Activated CD8-positive, alpha-beta memory T cell treated with anti-CD3 and anti-CD28 coated beads, Interleukin-2, amount 10 ng/mL, durations not matched to agents 7 days and 5 days (primary cell): ENCODE measurements at regions not wholly inside any gene's neighbourhood (a gene's known extent, or its start where the extent isn't known, plus 50 kb on each side); places are given as distances from the start of the nearest gene placed in this dataset.
"Not testable (repeated sequence)": the region's sequence is repeated elsewhere in the genome, so short reads cannot be mapped to it uniquely, and the experiment has no call there.

Source experiments
- ATAC-seq: fragments of 150-1000 bp; cut with Tn5 transposase; one replicate; pipeline ENCODE4 v1.10.0; 2021; ENCODE audit warnings: moderate library complexity
- CTCF ChIA-PET: fragments of 350-600 bp; sonication (Branson Sonifier 250); formaldehyde crosslinking; loops from one replicate; lab custom pipeline; 2021; ENCODE audit warnings: antibody characterized with exemption; lab: Charles Lee
- DNase-seq: peaks from one replicate; pipeline ENCODE4 v3.0.0-alpha.2; 2020
- H3K27ac Mint-ChIP-seq: one replicate; pipeline ENCODE4 v1.8.0; 2021; ENCODE audit warnings: mild to moderate bottlenecking, mixed read lengths
- H3K27me3 Mint-ChIP-seq: one replicate; pipeline ENCODE4 v1.8.0; 2021; ENCODE audit warnings: mixed read lengths
- H3K36me3 Mint-ChIP-seq: one replicate; pipeline ENCODE4 v1.8.0; 2021; ENCODE audit warnings: mild to moderate bottlenecking, mixed read lengths
- H3K4me1 Mint-ChIP-seq: one replicate; pipeline ENCODE4 v1.8.0; 2021; ENCODE audit warnings: mixed read lengths
- H3K4me3 Mint-ChIP-seq: one replicate; pipeline ENCODE4 v1.8.0; 2021; ENCODE audit warnings: mild to moderate bottlenecking, moderate library complexity, mixed read lengths
- H3K9me3 Mint-ChIP-seq: one replicate; pipeline ENCODE4 v1.8.0; 2022; ENCODE audit warnings: low read depth, mixed read lengths

- no peaks in the 10 kb centered on the region for H3K4me1 Mint-ChIP-seq
- DNase-seq = no peak
- peaks cover 8% of the 10 kb centered on the region for H3K9me3 Mint-ChIP-seq
- ATAC-seq = no peak
- no peak overlapping the region for H3K27ac Mint-ChIP-seq
- CTCF ChIA-PET = interaction anchor here (0.9 kb wide), 1 partner anchor 908 kb away, joined by 3 read pairs; no protein-coding TSS in a partner anchor
- H3K27me3 Mint-ChIP-seq = no peaks in the 10 kb centered on the region
- no peak overlapping the region for H3K4me3 Mint-ChIP-seq
- no peaks in the 10 kb centered on the region for H3K36me3 Mint-ChIP-seq
Observed at GRCh38 chr2:228798458-228799207, 472.5 kb downstream of the PID1 start.

- no peak overlapping the region for H3K27ac Mint-ChIP-seq
- no peak for ATAC-seq
- CTCF ChIA-PET = no interaction called here
- H3K36me3 Mint-ChIP-seq = no peaks in the 10 kb centered on the region
- H3K4me3 Mint-ChIP-seq = no peak overlapping the region
- no peaks in the 10 kb centered on the region for H3K4me1 Mint-ChIP-seq
- H3K27me3 Mint-ChIP-seq = no peaks in the 10 kb centered on the region
- peaks cover 13% of the 10 kb centered on the region for H3K9me3 Mint-ChIP-seq
- no peak for DNase-seq
Observed at GRCh38 chr2:228796386-228796785, 474.7 kb downstream of the PID1 start.

GRCh38 chr2:228793116-228793515, 478.0 kb downstream of the PID1 start:
- Mint-ChIP-seq H3K36me3 (no peaks in the 10 kb centered on the region), H3K9me3 (peaks cover 13% of the 10 kb centered on the region), H3K27me3 (no peaks in the 10 kb centered on the region), H3K4me1 (no peaks in the 10 kb centered on the region), H3K27ac (no peak overlapping the region), H3K4me3 (no peak overlapping the region)
- CTCF ChIA-PET = no interaction called here
- ATAC-seq = no peak
- DNase-seq = no peak

GRCh38 chr2:228786901-228787300, 484.2 kb downstream of the PID1 start:
- no peak for ATAC-seq
- Mint-ChIP-seq H3K4me1 (no peaks in the 10 kb centered on the region), H3K27me3 (no peaks in the 10 kb centered on the region), H3K27ac (no peak overlapping the region), H3K9me3 (peaks cover 11% of the 10 kb centered on the region), H3K36me3 (no peaks in the 10 kb centered on the region), H3K4me3 (no peak overlapping the region)
- CTCF ChIA-PET = no interaction called here
- DNase-seq = no peak

GRCh38 chr2:228782281-228782680, 488.8 kb downstream of the PID1 start:
- DNase-seq = no peak
- no peak overlapping the region for H3K27ac Mint-ChIP-seq
- no peaks in the 10 kb centered on the region for H3K36me3 Mint-ChIP-seq
- CTCF ChIA-PET = no interaction called here
- H3K27me3 Mint-ChIP-seq = no peaks in the 10 kb centered on the region
- H3K4me1 Mint-ChIP-seq = no peaks in the 10 kb centered on the region
- ATAC-seq = no peak
- no peak overlapping the region for H3K4me3 Mint-ChIP-seq
- H3K9me3 Mint-ChIP-seq = peaks cover 14% of the 10 kb centered on the region

GRCh38 chr2:228777855-228778355, 493.2 kb downstream of the PID1 start:
- Mint-ChIP-seq H3K27ac (no peak overlapping the region), H3K36me3 (no peaks in the 10 kb centered on the region), H3K4me3 (no peak overlapping the region), H3K9me3 (peaks cover 8% of the 10 kb centered on the region), H3K4me1 (no peaks in the 10 kb centered on the region), H3K27me3 (no peaks in the 10 kb centered on the region)
- ATAC-seq = no peak
- no peak for DNase-seq
- CTCF ChIA-PET = no interaction called here

- no peaks in the 10 kb centered on the region for H3K36me3 Mint-ChIP-seq
- DNase-seq (no peak), ATAC-seq (no peak)
- H3K9me3 Mint-ChIP-seq = peaks cover 3% of the 10 kb centered on the region
- H3K27me3 Mint-ChIP-seq = no peaks in the 10 kb centered on the region
- H3K4me3 Mint-ChIP-seq = no peak overlapping the region
- CTCF ChIA-PET = no interaction called here
- H3K27ac Mint-ChIP-seq = no peak overlapping the region
- no peaks in the 10 kb centered on the region for H3K4me1 Mint-ChIP-seq
Observed at GRCh38 chr2:228774548-228774947, 496.5 kb downstream of the PID1 start.

- H3K9me3 Mint-ChIP-seq = peaks cover 3% of the 10 kb centered on the region
- H3K27me3 Mint-ChIP-seq = no peaks in the 10 kb centered on the region
- H3K36me3 Mint-ChIP-seq = no peaks in the 10 kb centered on the region
- no peak overlapping the region for H3K4me3 Mint-ChIP-seq
- ATAC-seq = no peak
- H3K4me1 Mint-ChIP-seq = no peaks in the 10 kb centered on the region
- no peak for DNase-seq
- CTCF ChIA-PET = no interaction called here
- H3K27ac Mint-ChIP-seq = no peak overlapping the region
Observed at GRCh38 chr2:228771774-228772173, 499.3 kb downstream of the PID1 start.

GRCh38 chr2:228771315-228771714, 499.8 kb downstream of the PID1 start:
- no peak for ATAC-seq

GRCh38 chr2:228768818-228769217, 502.3 kb downstream of the PID1 start:
- H3K9me3 Mint-ChIP-seq = no peaks in the 10 kb centered on the region
- no peaks in the 10 kb centered on the region for H3K36me3 Mint-ChIP-seq
- CTCF ChIA-PET = no interaction called here
- no peak for ATAC-seq
- no peaks in the 10 kb centered on the region for H3K27me3 Mint-ChIP-seq
- H3K4me3 Mint-ChIP-seq = no peak overlapping the region
- H3K27ac Mint-ChIP-seq = no peak overlapping the region
- H3K4me1 Mint-ChIP-seq = no peaks in the 10 kb centered on the region
- no peak for DNase-seq

More at GRCh38 chr2:228771315-228771714, 499.8 kb downstream of the PID1 start:
- Mint-ChIP-seq H3K27ac (no peak overlapping the region), H3K4me3 (no peak overlapping the region), H3K4me1 (no peaks in the 10 kb centered on the region), H3K36me3 (no peaks in the 10 kb centered on the region), H3K27me3 (no peaks in the 10 kb centered on the region), H3K9me3 (peaks cover 3% of the 10 kb centered on the region)
- no peak for DNase-seq
- CTCF ChIA-PET = no interaction called here

- H3K9me3 Mint-ChIP-seq, H3K36me3 Mint-ChIP-seq, H3K4me1 Mint-ChIP-seq, H3K27ac Mint-ChIP-seq, CTCF ChIA-PET, H3K4me3 Mint-ChIP-seq, H3K27me3 Mint-ChIP-seq, ATAC-seq, DNase-seq: not testable (repeated sequence)
Observed at GRCh38 chr2:228768141-228768540, 502.9 kb downstream of the PID1 start.

GRCh38 chr2:228767196-228767595, 503.9 kb downstream of the PID1 start:
- CTCF ChIA-PET = no interaction called here
- no peaks in the 10 kb centered on the region for H3K4me1 Mint-ChIP-seq
- no peaks in the 10 kb centered on the region for H3K27me3 Mint-ChIP-seq
- DNase-seq (no peak), ATAC-seq (no peak)
- no peak overlapping the region for H3K27ac Mint-ChIP-seq
- H3K4me3 Mint-ChIP-seq = no peak overlapping the region
- H3K36me3 Mint-ChIP-seq = no peaks in the 10 kb centered on the region
- H3K9me3 Mint-ChIP-seq = no peaks in the 10 kb centered on the region

GRCh38 chr2:228763379-228763981, 507.6 kb downstream of the PID1 start:
- Mint-ChIP-seq H3K36me3 (no peaks in the 10 kb centered on the region), H3K4me3 (no peak overlapping the region), H3K4me1 (no peaks in the 10 kb centered on the region), H3K27me3 (no peaks in the 10 kb centered on the region), H3K27ac (no peak overlapping the region), H3K9me3 (peaks cover 3% of the 10 kb centered on the region)
- ATAC-seq (no peak), DNase-seq (no peak)
- CTCF ChIA-PET = no interaction called here

GRCh38 chr2:228762565-228762964, 508.5 kb downstream of the PID1 start:
- Mint-ChIP-seq H3K9me3 (peaks cover 3% of the 10 kb centered on the region), H3K27ac (no peak overlapping the region), H3K4me3 (no peak overlapping the region), H3K4me1 (no peaks in the 10 kb centered on the region), H3K27me3 (no peaks in the 10 kb centered on the region), H3K36me3 (no peaks in the 10 kb centered on the region)
- no peak for DNase-seq
- CTCF ChIA-PET = no interaction called here
- ATAC-seq = no peak
